Panc1 (cell line): ENCODE measurements at regions not wholly inside any gene's neighbourhood (a gene's known extent, or its start where the extent isn't known, plus 50 kb on each side); places are given as distances from the start of the nearest gene placed in this dataset.

Experiments
- ATAC-seq: fragments of 200-7000 bp; cut with Tn5 transposase; 2 replicates; pipeline ENCODE4 v1.9.1; 2020; ENCODE audit warnings: mild to moderate bottlenecking, moderate library complexity
- BruUV-seq: library from RNA; stranded (reverse); fragments of 400-500 nt; replicated peaks from 2 replicates; lab custom pipeline; 2021; lab: Mats Ljungman, UMichigan
- CTCF ChIA-PET: fragments of 300-600 bp; sonication (Branson Sonifier 250); formaldehyde crosslinking; loops from one replicate; lab custom pipeline; 2022; ENCODE audit warnings: antibody characterized with exemption; lab: Charles Lee
- POLR2A ChIA-PET: fragments of 300-600 bp; sonication (Branson Sonifier 250); formaldehyde crosslinking; loops from one replicate; lab custom pipeline; 2022; ENCODE audit warnings: antibody characterized with exemption; lab: Charles Lee
- DNase-seq: peaks from one replicate; pipeline ENCODE4 v3.0.0-alpha.2; 2010; ENCODE audit warnings: low read depth, low spot score
- H3K27ac ChIP-seq: 2 replicates; pipeline ENCODE4 v1.5.1; 2011; ENCODE audit warnings: mild to moderate bottlenecking, low read length, inconsistent platforms
- H3K27me3 ChIP-seq: fragments of 200-500 bp; sonication (Bioruptor generic); 2 replicates; pipeline ENCODE4 v1.6.0; 2014; ENCODE audit warnings: low read length, inconsistent platforms; ENCODE audit not compliant: control insufficient read depth, insufficient read depth
- H3K36me3 ChIP-seq: fragments of 200-500 bp; sonication (Bioruptor generic); 2 replicates; pipeline ENCODE4 v1.5.1; 2014; ENCODE audit warnings: inconsistent platforms, mild to moderate bottlenecking, low read length, moderate library complexity; ENCODE audit not compliant: control insufficient read depth, insufficient read depth
- H3K4me1 ChIP-seq: 2 replicates; pipeline ENCODE4 v1.5.1; 2011; ENCODE audit warnings: inconsistent platforms, mild to moderate bottlenecking, low read length, moderate library complexity; ENCODE audit not compliant: control insufficient read depth, insufficient read depth
- H3K4me3 ChIP-seq, 2 experiments: 2 replicates each; pipeline ENCODE4 v1.5.1; 2011 to 2012; ENCODE audit warnings: low read depth in 2 of 2, low read length in 2 of 2, mild to moderate bottlenecking in 2 of 2, inconsistent platforms in 1 of 2, moderate library complexity in 1 of 2
- H3K9me3 ChIP-seq: fragments of 200-500 bp; sonication (Bioruptor generic); 2 replicates; pipeline ENCODE4 v1.5.1; 2014; ENCODE audit warnings: low read depth, mild to moderate bottlenecking, inconsistent platforms, low read length, moderate library complexity; ENCODE audit not compliant: control insufficient read depth, insufficient read depth
- CTCF ChIP-seq: fragments of 450-650 bp; IDR thresholded peaks from 2 replicates; pipeline ENCODE4 v1.5.1; 2017; ENCODE audit warnings: mild to moderate bottlenecking
- POLR2AphosphoS5 ChIP-seq: IDR thresholded peaks from 2 replicates; pipeline ENCODE4 v1.6.1; 2012; ENCODE audit warnings: mild to moderate bottlenecking, low read depth, low read length, moderate library complexity
- REST ChIP-seq, 2 experiments: IDR thresholded peaks; 2 replicates each; pipeline ENCODE4 v1.6.1; 2011 to 2012; ENCODE audit warnings: low read depth in 2 of 2, control low read depth in 1 of 2, low read length in 1 of 2, mild to moderate bottlenecking in 1 of 2, moderate library complexity in 1 of 2; ENCODE audit not compliant: insufficient read depth in 1 of 2
- SIN3A ChIP-seq: IDR thresholded peaks from 2 replicates; pipeline ENCODE4 v1.6.1; 2012; ENCODE audit warnings: low read depth, mild to moderate bottlenecking, low read length, moderate library complexity, borderline replicate concordance; ENCODE audit not compliant: insufficient read depth
- TCF7L2 ChIP-seq: IDR thresholded peaks from 2 replicates; pipeline ENCODE4 v1.6.1; 2011; ENCODE audit warnings: mild to moderate bottlenecking, low read depth, low read length, inconsistent platforms
- in situ Hi-C: cut with HindIII; loops from 2 replicates; pipeline ENCODE4 v1.10.0; 2016; ENCODE audit warnings: low sequenced_read_pairs, low pct_unique_long_range_greater_than_20kb
- intact Hi-C: fragments of 100-400 bp; cut with micrococcal nuclease; formaldehyde crosslinking; loops from one replicate; pipeline ENCODE4 v1.10.0; 2022; ENCODE audit not compliant: unreplicated experiment

GRCh38 chr6:156282087-156282486, 495.1 kb upstream of the ARID1B start:
- intact Hi-C loops (no loop called here), in situ Hi-C loops (no loop called here)
- CTCF ChIA-PET: no interaction called here
- Histone ChIP-seq H3K9me3 (no peaks in the 10 kb centered on the region), H3K27ac (no peak overlapping the region), H3K4me1 (no peaks in the 10 kb centered on the region), H3K4me3 (no peak overlapping the region), H3K36me3 (no peaks in the 10 kb centered on the region), H3K27me3 (no peaks in the 10 kb centered on the region)
- no TSS peak for BruUV-seq
- DNase-seq: no peak
- no peak for TF ChIP-seq POLR2AphosphoS5
- no peak for TF ChIP-seq REST (IDR thresholded peaks at IDR 0.05; ENCODE audit: insufficient read depth in 1 of 2, low read depth in 2 of 2, low read length in 1 of 2)
- TF ChIP-seq CTCF: no peak
- no peak for TF ChIP-seq SIN3A
- no peak for TF ChIP-seq TCF7L2
- POLR2A ChIA-PET: no interaction called here
- ATAC-seq: no peak

GRCh38 chr6:156281266-156281665, 495.9 kb upstream of the ARID1B start:
- BruUV-seq: no TSS peak
- TF ChIP-seq CTCF (no peak), POLR2AphosphoS5 (no peak), REST (IDR thresholded peaks at IDR 0.05; ENCODE audit: insufficient read depth in 1 of 2, low read depth in 2 of 2, low read length in 1 of 2) (no peak), SIN3A (no peak), TCF7L2 (no peak)
- Histone ChIP-seq H3K4me3 (no peak overlapping the region), H3K4me1 (no peaks in the 10 kb centered on the region), H3K36me3 (no peaks in the 10 kb centered on the region), H3K27ac (no peak overlapping the region), H3K9me3 (no peaks in the 10 kb centered on the region), H3K27me3 (no peaks in the 10 kb centered on the region)
- in situ Hi-C loops (no loop called here), intact Hi-C loops (no loop called here)
- ChIA-PET CTCF (no interaction called here), POLR2A (interaction anchor here (0.6 kb wide), 1 partner anchor 15 kb away, joined by 3 read pairs; no protein-coding TSS in a partner anchor)
- ATAC-seq (no peak), DNase-seq (no peak)
